ENCODE measurements at regions not wholly inside any gene's neighbourhood (a gene's known extent, or its start where the extent isn't known, plus 50 kb on each side); places are given as distances from the start of the nearest gene placed in this dataset.

GRCh38 chr6:103184776-103185175 lies 1674.9 kb downstream of the HACE1 start:
- no peak for TF ChIP-seq NFIC (IDR thresholded peaks at IDR 0.05)
- TF ChIP-seq EGR1 (IDR thresholded peaks at IDR 0.05) = no peak
- TF ChIP-seq TEAD4 (IDR thresholded peaks at IDR 0.05) = no peak
- no peak for TF ChIP-seq RAD21 (IDR thresholded peaks at IDR 0.05; ENCODE audit: low read depth)
- no peak for TF ChIP-seq CREB1 (IDR thresholded peaks at IDR 0.05; ENCODE audit: low read depth)
- TF ChIP-seq MAX (IDR thresholded peaks at IDR 0.05) = no peak
- TF ChIP-seq YY1 (IDR thresholded peaks at IDR 0.05; ENCODE audit: low read depth) = no peak
- no peak for TF ChIP-seq EP300 (IDR thresholded peaks at IDR 0.05; ENCODE audit: borderline replicate concordance)

GRCh38 chr6:103183831-103184411 lies 1675.8 kb downstream of the HACE1 start:
- no peak for TF ChIP-seq MAX (IDR thresholded peaks at IDR 0.05)
- TF ChIP-seq FOXM1 (IDR thresholded peaks at IDR 0.05; ENCODE audit: borderline replicate concordance, low read depth) = no peak
- TF ChIP-seq TAF1 (IDR thresholded peaks at IDR 0.05; ENCODE audit: low read depth) = no peak
- no peak for TF ChIP-seq CEBPB (IDR thresholded peaks at IDR 0.05)
- no peak for TF ChIP-seq RAD21 (IDR thresholded peaks at IDR 0.05; ENCODE audit: low read depth)
- no peak for TF ChIP-seq TCF12 (IDR thresholded peaks at IDR 0.05; ENCODE audit: low read depth)
- TF ChIP-seq TEAD4 (IDR thresholded peaks at IDR 0.05) = no peak
- TF ChIP-seq, protein P1, sequence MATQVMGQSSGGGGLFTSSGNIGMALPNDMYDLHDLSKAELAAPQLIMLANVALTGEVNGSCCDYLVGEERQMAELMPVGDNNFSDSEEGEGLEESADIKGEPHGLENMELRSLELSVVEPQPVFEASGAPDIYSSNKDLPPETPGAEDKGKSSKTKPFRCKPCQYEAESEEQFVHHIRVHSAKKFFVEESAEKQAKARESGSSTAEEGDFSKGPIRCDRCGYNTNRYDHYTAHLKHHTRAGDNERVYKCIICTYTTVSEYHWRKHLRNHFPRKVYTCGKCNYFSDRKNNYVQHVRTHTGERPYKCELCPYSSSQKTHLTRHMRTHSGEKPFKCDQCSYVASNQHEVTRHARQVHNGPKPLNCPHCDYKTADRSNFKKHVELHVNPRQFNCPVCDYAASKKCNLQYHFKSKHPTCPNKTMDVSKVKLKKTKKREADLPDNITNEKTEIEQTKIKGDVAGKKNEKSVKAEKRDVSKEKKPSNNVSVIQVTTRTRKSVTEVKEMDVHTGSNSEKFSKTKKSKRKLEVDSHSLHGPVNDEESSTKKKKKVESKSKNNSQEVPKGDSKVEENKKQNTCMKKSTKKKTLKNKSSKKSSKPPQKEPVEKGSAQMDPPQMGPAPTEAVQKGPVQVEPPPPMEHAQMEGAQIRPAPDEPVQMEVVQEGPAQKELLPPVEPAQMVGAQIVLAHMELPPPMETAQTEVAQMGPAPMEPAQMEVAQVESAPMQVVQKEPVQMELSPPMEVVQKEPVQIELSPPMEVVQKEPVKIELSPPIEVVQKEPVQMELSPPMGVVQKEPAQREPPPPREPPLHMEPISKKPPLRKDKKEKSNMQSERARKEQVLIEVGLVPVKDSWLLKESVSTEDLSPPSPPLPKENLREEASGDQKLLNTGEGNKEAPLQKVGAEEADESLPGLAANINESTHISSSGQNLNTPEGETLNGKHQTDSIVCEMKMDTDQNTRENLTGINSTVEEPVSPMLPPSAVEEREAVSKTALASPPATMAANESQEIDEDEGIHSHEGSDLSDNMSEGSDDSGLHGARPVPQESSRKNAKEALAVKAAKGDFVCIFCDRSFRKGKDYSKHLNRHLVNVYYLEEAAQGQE (IDR thresholded peaks at IDR 0.05; ENCODE audit: low read depth) = peak; percentile 84

DNA sequence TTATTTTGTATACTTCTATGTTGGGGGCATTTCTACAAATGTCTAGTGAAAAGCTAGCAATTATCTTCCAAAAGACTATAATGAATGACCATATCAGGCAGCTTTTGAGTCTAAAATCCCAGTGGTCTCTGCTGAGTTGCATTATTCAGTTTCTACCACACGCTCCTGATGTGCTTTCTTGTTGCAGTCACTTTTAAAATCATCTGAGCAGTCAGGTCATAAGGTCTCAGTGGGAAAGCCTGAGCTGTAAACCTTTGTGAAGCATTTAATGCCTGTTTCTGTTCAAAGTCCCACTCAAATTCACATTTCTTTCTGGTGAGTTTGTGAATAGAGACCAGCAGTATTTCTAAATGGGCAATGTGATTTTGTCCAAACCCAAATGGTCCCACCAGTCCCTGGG lies 1681.5 kb downstream of the HACE1 start:
- no peak for TF ChIP-seq ZBTB7A (IDR thresholded peaks at IDR 0.05; ENCODE audit: low read depth)

GRCh38 chr6:103177791-103178190 lies 1681.9 kb downstream of the HACE1 start:
- no peak for TF ChIP-seq YY1 (IDR thresholded peaks at IDR 0.05; ENCODE audit: low read depth)
- TF ChIP-seq RAD21 (IDR thresholded peaks at IDR 0.05; ENCODE audit: low read depth) = no peak
- TF ChIP-seq, protein P1 (IDR thresholded peaks at IDR 0.05; ENCODE audit: low read depth) = no peak
- no peak for TF ChIP-seq ZBTB7A (IDR thresholded peaks at IDR 0.05; ENCODE audit: low read depth)
- no peak for TF ChIP-seq CREB1 (IDR thresholded peaks at IDR 0.05; ENCODE audit: low read depth)
- TF ChIP-seq MAX (IDR thresholded peaks at IDR 0.05) = no peak
- no peak for TF ChIP-seq USF1 (IDR thresholded peaks at IDR 0.05)
- no peak for TF ChIP-seq EP300 (IDR thresholded peaks at IDR 0.05; ENCODE audit: borderline replicate concordance)
- no peak for TF ChIP-seq TAF1 (IDR thresholded peaks at IDR 0.05; ENCODE audit: low read depth)
- no peak for TF ChIP-seq NFIC (IDR thresholded peaks at IDR 0.05)
- TF ChIP-seq TEAD4 (IDR thresholded peaks at IDR 0.05) = no peak
- no peak for TF ChIP-seq FOXM1 (IDR thresholded peaks at IDR 0.05; ENCODE audit: borderline replicate concordance, low read depth)
- TF ChIP-seq EGR1 (IDR thresholded peaks at IDR 0.05) = no peak
- TF ChIP-seq CEBPB (IDR thresholded peaks at IDR 0.05) = no peak
- TF ChIP-seq TCF12 (IDR thresholded peaks at IDR 0.05; ENCODE audit: low read depth) = no peak

GRCh38 chr6:103175056-103175455 lies 1684.7 kb downstream of the HACE1 start:
- no peak for TF ChIP-seq TEAD4 (IDR thresholded peaks at IDR 0.05)
- TF ChIP-seq, protein P1 (IDR thresholded peaks at IDR 0.05; ENCODE audit: low read depth) = no peak
- TF ChIP-seq CEBPB (IDR thresholded peaks at IDR 0.05) = no peak

All from Ishikawa (cell line).